SK-N-SH (cell line): ENCODE measurements at regions not wholly inside any gene's neighbourhood (a gene's known extent, or its start where the extent isn't known, plus 50 kb on each side); places are given as distances from the start of the nearest gene placed in this dataset.

ENCODE experiments used
- CTCF ChIA-PET: fragments of 300-600, 350-600 bp; formaldehyde crosslinking; extraction: SDS; loops from one replicate; lab custom pipeline; 2021; lab: Yijun Ruan, JAX
- POLR2A ChIA-PET: fragments of 350-600 bp; sonication (Branson Sonifier 250); formaldehyde crosslinking; extraction: SDS; loops from one replicate; lab custom pipeline; 2020; ENCODE audit warnings: antibody characterized with exemption, inconsistent platforms; lab: Yijun Ruan, JAX
- DNase-seq: peaks from one replicate; pipeline ENCODE4 v3.0.0; 2012
- H2AFZ ChIP-seq: fragments of 200-600 bp; sonication (generic); 2 replicates; pipeline ENCODE4 v1.8.1; 2016; ENCODE audit warnings: antibody characterized with exemption, mild to moderate bottlenecking, low read depth
- H3F3A ChIP-seq: fragments of 200-600 bp; sonication (generic); replicated peaks from 2 replicates; pipeline ENCODE3; 2016; ENCODE audit warnings: antibody characterized with exemption, mild to moderate bottlenecking; ENCODE audit not compliant: insufficient read depth
- H3K27ac ChIP-seq, 2 experiments: fragments of 200-500 bp in 1 of 2; fragments of 200-600 bp in 1 of 2; sonication (Bioruptor generic) in 1 of 2; sonication (generic), shearing (Covaris generic) in 1 of 2; 2 replicates each; pipeline versions ENCODE4 v1.5.1 to v1.6.1; 2014 to 2016; ENCODE audit warnings: low read depth in 2 of 2, inconsistent platforms in 1 of 2, low read length in 1 of 2, mild to moderate bottlenecking in 1 of 2, mixed read lengths in 1 of 2
- H3K27me3 ChIP-seq: fragments of 200-600 bp; sonication (generic), shearing (Covaris generic); 2 replicates; pipeline ENCODE4 v1.6.1; 2016; ENCODE audit warnings: mixed run types; ENCODE audit not compliant: insufficient read depth
- H3K36me3 ChIP-seq, 2 experiments: fragments of 200-500 bp in 1 of 2; fragments of 200-600 bp in 1 of 2; sonication (Bioruptor generic) in 1 of 2; sonication (generic) in 1 of 2; replicated peaks in 1 of 2; 2 replicates each; pipeline versions ENCODE3 to v1.5.1; 2014 to 2016; ENCODE audit warnings: low read length in 1 of 2, mild to moderate bottlenecking in 1 of 2; ENCODE audit not compliant: insufficient read depth in 2 of 2, control insufficient read depth in 1 of 2
- H3K4me1 ChIP-seq, 2 experiments: fragments of 200-500 bp in 1 of 2; fragments of 200-600 bp in 1 of 2; sonication (Bioruptor generic) in 1 of 2; sonication (generic), shearing (Covaris generic) in 1 of 2; 2 replicates each; pipeline versions ENCODE4 v1.5.1 to v1.6.1; 2014 to 2016; ENCODE audit warnings: low read depth in 1 of 2, low read length in 1 of 2, mixed run types in 1 of 2; ENCODE audit not compliant: insufficient read depth in 2 of 2, control insufficient read depth in 1 of 2
- H3K4me2 ChIP-seq: fragments of 200-600 bp; sonication (generic), shearing (Covaris generic); 2 replicates; pipeline ENCODE4 v1.6.1; 2017; ENCODE audit warnings: mixed run types
- H3K4me3 ChIP-seq, 2 experiments: fragments of 200-500 bp in 1 of 2; fragments of 200-600 bp in 1 of 2; sonication (Bioruptor generic) in 1 of 2; sonication (generic), shearing (Covaris generic) in 1 of 2; 2 replicates each; pipeline versions ENCODE4 v1.5.1 to v1.8.1; 2014 to 2016; ENCODE audit warnings: low read depth in 2 of 2, inconsistent platforms in 1 of 2, low read length in 1 of 2, mild to moderate bottlenecking in 1 of 2, mixed read lengths in 1 of 2, moderate library complexity in 1 of 2
- H3K79me2 ChIP-seq: fragments of 200-600 bp; sonication (generic); 2 replicates; pipeline ENCODE4 v1.8.1; 2017; ENCODE audit warnings: mild to moderate bottlenecking; ENCODE audit not compliant: insufficient read depth
- H3K9ac ChIP-seq: fragments of 200-600 bp; sonication (generic); 2 replicates; pipeline ENCODE4 v1.6.1; 2017; ENCODE audit warnings: mixed run types
- H3K9me2 ChIP-seq: fragments of 200-600 bp; sonication (generic); 2 replicates; pipeline ENCODE4 v1.6.1; 2017; ENCODE audit warnings: mixed run types
- H3K9me3 ChIP-seq: fragments of 200-600 bp; sonication (generic); 2 replicates; pipeline ENCODE4 v1.6.1; 2017; ENCODE audit warnings: mixed run types, mild to moderate bottlenecking, moderate library complexity
- H4K20me1 ChIP-seq: fragments of 200-600 bp; sonication (generic); 2 replicates; pipeline ENCODE4 v1.6.1; 2017; ENCODE audit warnings: mild to moderate bottlenecking, mixed run types; ENCODE audit not compliant: insufficient read depth
- EZH2phosphoT487 ChIP-seq: fragments of 200-600 bp; sonication (generic); IDR thresholded peaks from 2 replicates; pipeline ENCODE4 v1.6.1; 2017; ENCODE audit warnings: low read depth, mixed run types, mild to moderate bottlenecking, antibody characterized with exemption, moderate library complexity, borderline replicate concordance
- FOXM1 ChIP-seq: IDR thresholded peaks from 2 replicates; pipeline ENCODE4 v1.4.0; 2012; ENCODE audit warnings: low read depth, mild to moderate bottlenecking
- MAX ChIP-seq: IDR thresholded peaks from 2 replicates; pipeline ENCODE4 v1.4.0; 2012; ENCODE audit warnings: low read depth
- NFIC ChIP-seq: IDR thresholded peaks from 2 replicates; pipeline ENCODE4 v1.4.0; 2012; ENCODE audit warnings: borderline replicate concordance
- POLR2AphosphoS5 ChIP-seq: IDR thresholded peaks from 2 replicates; pipeline ENCODE4 v1.6.1; 2012; ENCODE audit warnings: low read depth, low read length
- RAD21 ChIP-seq: IDR thresholded peaks from 2 replicates; pipeline ENCODE4 v1.6.1; 2012; ENCODE audit warnings: mild to moderate bottlenecking, low read length
- TAF1 ChIP-seq: IDR thresholded peaks from 2 replicates; pipeline ENCODE4 v1.6.1; 2012; ENCODE audit warnings: low read depth, mild to moderate bottlenecking, low read length, moderate library complexity, borderline replicate concordance
- TCF12 ChIP-seq: IDR thresholded peaks from 2 replicates; pipeline ENCODE4 v1.4.0; 2012
- TEAD4 ChIP-seq: IDR thresholded peaks from 2 replicates; pipeline ENCODE4 v1.4.0; 2012; ENCODE audit warnings: mild to moderate bottlenecking, borderline replicate concordance; ENCODE audit not compliant: insufficient read depth
- USF2 ChIP-seq: fragments of 150-350 bp; IDR thresholded peaks from 2 replicates; pipeline ENCODE4 v1.6.1; 2017; ENCODE audit warnings: antibody characterized with exemption, low read length, low read depth, borderline replicate concordance
- ZBTB33 ChIP-seq: IDR thresholded peaks from 2 replicates; pipeline ENCODE4 v1.4.0; 2012; ENCODE audit warnings: low read depth, borderline replicate concordance
- WGBS: methylation state at CpG from one replicate; pipeline ENCODE4 v1.1.6; 2017; ENCODE audit warnings: low lambda C conversion rate; 5-methylcytosine and 5-hydroxymethylcytosine counted together
- TF ChIP-seq, protein P1 (sequence below): fragments of 200-600 bp; sonication (generic); IDR thresholded peaks from 2 replicates; pipeline ENCODE4 v1.6.1; 2017; ENCODE audit warnings: antibody characterized with exemption, mild to moderate bottlenecking, moderate library complexity

- POLR2A ChIA-PET, result no interaction called here
- DNase-seq, result no peak
Measured at GRCh38 chr1:186575348-186575747, 104.9 kb downstream of the PTGS2 start.

GRCh38 chr1:186574926-186575325 is 105.3 kb downstream of the PTGS2 start:
- Histone ChIP-seq H3K36me3 (no peaks in the 10 kb centered on the region), H3K9me2 (no peaks in the 10 kb centered on the region), H3K4me3 (no peak overlapping the region), H3K27ac (peak overlapping the region; percentile 35 to 73; a peak in 2 of 4 replicates), H2AFZ (peak overlapping the region; percentile 54), H3F3A (peaks cover 9% of the 10 kb centered on the region), H3K9ac (no peak overlapping the region), H4K20me1 (no peaks in the 10 kb centered on the region), H3K27me3 (no peaks in the 10 kb centered on the region), H3K4me1 (peaks cover 0 to 15% of the 10 kb centered on the region in 2 experiments; a peak in 3 of 4 replicates), H3K9me3 (no peaks in the 10 kb centered on the region), H3K4me2 (no peak overlapping the region), H3K79me2 (no peaks in the 10 kb centered on the region)
- POLR2A ChIA-PET, result no interaction called here
- 19% methylated on average over 1 of the region's 1 CpG for WGBS
- no peak for DNase-seq
- TF ChIP-seq POLR2AphosphoS5 (no peak), USF2 (no peak), RAD21 (no peak), FOXM1 (no peak), TAF1 (no peak), EZH2phosphoT487 (no peak), TEAD4 (no peak), TCF12 (no peak), MAX (no peak), ZBTB33 (no peak)
- TF ChIP-seq, protein P1, sequence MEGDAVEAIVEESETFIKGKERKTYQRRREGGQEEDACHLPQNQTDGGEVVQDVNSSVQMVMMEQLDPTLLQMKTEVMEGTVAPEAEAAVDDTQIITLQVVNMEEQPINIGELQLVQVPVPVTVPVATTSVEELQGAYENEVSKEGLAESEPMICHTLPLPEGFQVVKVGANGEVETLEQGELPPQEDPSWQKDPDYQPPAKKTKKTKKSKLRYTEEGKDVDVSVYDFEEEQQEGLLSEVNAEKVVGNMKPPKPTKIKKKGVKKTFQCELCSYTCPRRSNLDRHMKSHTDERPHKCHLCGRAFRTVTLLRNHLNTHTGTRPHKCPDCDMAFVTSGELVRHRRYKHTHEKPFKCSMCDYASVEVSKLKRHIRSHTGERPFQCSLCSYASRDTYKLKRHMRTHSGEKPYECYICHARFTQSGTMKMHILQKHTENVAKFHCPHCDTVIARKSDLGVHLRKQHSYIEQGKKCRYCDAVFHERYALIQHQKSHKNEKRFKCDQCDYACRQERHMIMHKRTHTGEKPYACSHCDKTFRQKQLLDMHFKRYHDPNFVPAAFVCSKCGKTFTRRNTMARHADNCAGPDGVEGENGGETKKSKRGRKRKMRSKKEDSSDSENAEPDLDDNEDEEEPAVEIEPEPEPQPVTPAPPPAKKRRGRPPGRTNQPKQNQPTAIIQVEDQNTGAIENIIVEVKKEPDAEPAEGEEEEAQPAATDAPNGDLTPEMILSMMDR, result no peak
- CTCF ChIA-PET, result no interaction called here

More at GRCh38 chr1:186575348-186575747, 104.9 kb downstream of the PTGS2 start:
- Histone ChIP-seq H3K27ac (peak overlapping the region; percentile 35 to 73; a peak in 2 of 4 replicates), H3K9ac (no peak overlapping the region), H3K27me3 (no peaks in the 10 kb centered on the region), H4K20me1 (no peaks in the 10 kb centered on the region), H3K9me3 (no peaks in the 10 kb centered on the region), H3K9me2 (no peaks in the 10 kb centered on the region), H3K4me1 (peaks cover 0 to 15% of the 10 kb centered on the region in 2 experiments; a peak in 3 of 4 replicates), H3K79me2 (no peaks in the 10 kb centered on the region), H3K4me2 (no peak overlapping the region), H2AFZ (peak overlapping the region; percentile 54), H3K36me3 (no peaks in the 10 kb centered on the region), H3F3A (peaks cover 9% of the 10 kb centered on the region), H3K4me3 (no peak overlapping the region)
- CTCF ChIA-PET, result no interaction called here
- TF ChIP-seq NFIC, result peak; percentile 11; the same call in 1 of the 2 replicates
- no peak for TF ChIP-seq TAF1
